Keratinocyte (primary cell): ENCODE measurements at regions not wholly inside any gene's neighbourhood (a gene's known extent, or its start where the extent isn't known, plus 50 kb on each side); places are given as distances from the start of the nearest gene placed in this dataset.

ENCODE experiments used
- DNase-seq: peaks from one replicate; pipeline ENCODE4 v3.0.0-alpha.2; 2011; ENCODE audit warnings: low read depth, missing footprints, low spot score
- FAIRE-seq: peaks from 2 replicates; lab custom pipeline; 2011; peaks lifted over from hg19 to GRCh38; lab: Jason Lieb, UNC
- H2AFZ ChIP-seq: 2 replicates; pipeline ENCODE4 v1.6.0; 2012; ENCODE audit warnings: low read length, control low read depth, inconsistent platforms; ENCODE audit not compliant: control insufficient read depth
- H3K27ac ChIP-seq: 2 replicates; pipeline ENCODE4 v1.5.1; 2011; ENCODE audit warnings: low read length; ENCODE audit not compliant: control insufficient read depth, insufficient read depth
- H3K27me3 ChIP-seq: 3 replicates; pipeline ENCODE4 v1.6.0; 2011; ENCODE audit warnings: low read length; ENCODE audit not compliant: control insufficient read depth, insufficient read depth; ENCODE audit errors: extremely low read depth
- H3K36me3 ChIP-seq, 2 experiments: 2 replicates in 1 of 2; 3 replicates in 1 of 2; pipeline ENCODE4 v1.5.1; 2011; ENCODE audit warnings: low read length in 2 of 2, mild to moderate bottlenecking in 1 of 2; ENCODE audit not compliant: control insufficient read depth in 2 of 2, insufficient read depth in 2 of 2; ENCODE audit errors: extremely low read depth in 1 of 2
- H3K4me1 ChIP-seq: 3 replicates; pipeline ENCODE4 v1.5.1; 2011; ENCODE audit warnings: low read length; ENCODE audit not compliant: control insufficient read depth, insufficient read depth; ENCODE audit errors: extremely low read depth
- H3K4me2 ChIP-seq: 3 replicates; pipeline ENCODE4 v1.6.0; 2011; ENCODE audit warnings: low read depth, low read length; ENCODE audit not compliant: control insufficient read depth, insufficient read depth; ENCODE audit errors: extremely low read depth
- H3K4me3 ChIP-seq, 3 experiments: fragments of 200-600 bp in 1 of 3; sonication (generic) in 1 of 3; 2 replicates in 2 of 3; 3 replicates in 1 of 3; pipeline ENCODE4 v1.5.1; 2011 to 2016; ENCODE audit warnings: low read length in 3 of 3, mild to moderate bottlenecking in 3 of 3, control low read depth in 2 of 3, inconsistent platforms in 1 of 3, low read depth in 1 of 3, mixed read lengths in 1 of 3, mixed run types in 1 of 3, moderate library complexity in 1 of 3; ENCODE audit not compliant: control insufficient read depth in 2 of 3, insufficient read depth in 2 of 3; ENCODE audit errors: extremely low read depth in 1 of 3
- H3K79me2 ChIP-seq: 2 replicates; pipeline ENCODE4 v1.6.0; 2012; ENCODE audit warnings: low read length; ENCODE audit not compliant: control insufficient read depth, insufficient read depth
- H3K9ac ChIP-seq: 3 replicates; pipeline ENCODE4 v1.6.0; 2011; ENCODE audit warnings: low read length; ENCODE audit not compliant: control insufficient read depth, insufficient read depth; ENCODE audit errors: extremely low read depth
- H3K9me1 ChIP-seq: 3 replicates; pipeline ENCODE4 v1.6.0; 2011; ENCODE audit warnings: low read length; ENCODE audit not compliant: control insufficient read depth, insufficient read depth; ENCODE audit errors: extremely low read depth
- H3K9me3 ChIP-seq: 2 replicates; pipeline ENCODE4 v1.5.1; 2012; ENCODE audit warnings: low read depth, low read length; ENCODE audit not compliant: control insufficient read depth
- H4K20me1 ChIP-seq: 3 replicates; pipeline ENCODE4 v1.6.0; 2011; ENCODE audit warnings: low read length; ENCODE audit not compliant: control insufficient read depth, insufficient read depth; ENCODE audit errors: extremely low read depth
- EZH2 ChIP-seq: IDR thresholded peaks from one replicate; pipeline ENCODE4 v1.6.1; 2012; ENCODE audit warnings: inconsistent platforms, mild to moderate bottlenecking, low read length, moderate library complexity
- dilution Hi-C: fragments of 300-500 bp; cut with MboI; formaldehyde crosslinking; loops from one replicate; pipeline ENCODE4 v1.7.0; 2020; ENCODE audit warnings: low sequenced_read_pairs; ENCODE audit not compliant: extremely low pct_ligation_motif_present
- TF ChIP-seq, protein P1 (sequence below), 3 experiments: IDR thresholded peaks in 1 of 3; conservative IDR thresholded peaks in 1 of 3; optimal IDR thresholded peaks in 1 of 3; 2 replicates in 2 of 3; 3 replicates in 1 of 3; pipeline versions ENCODE3 to v1.5.1; 2011; ENCODE audit warnings: low read length in 3 of 3, mild to moderate bottlenecking in 3 of 3, moderate library complexity in 2 of 3, control low read depth in 1 of 3, inconsistent platforms in 1 of 3; ENCODE audit not compliant: insufficient read depth in 2 of 3; ENCODE audit errors: extremely low read depth in 1 of 3

DNA sequence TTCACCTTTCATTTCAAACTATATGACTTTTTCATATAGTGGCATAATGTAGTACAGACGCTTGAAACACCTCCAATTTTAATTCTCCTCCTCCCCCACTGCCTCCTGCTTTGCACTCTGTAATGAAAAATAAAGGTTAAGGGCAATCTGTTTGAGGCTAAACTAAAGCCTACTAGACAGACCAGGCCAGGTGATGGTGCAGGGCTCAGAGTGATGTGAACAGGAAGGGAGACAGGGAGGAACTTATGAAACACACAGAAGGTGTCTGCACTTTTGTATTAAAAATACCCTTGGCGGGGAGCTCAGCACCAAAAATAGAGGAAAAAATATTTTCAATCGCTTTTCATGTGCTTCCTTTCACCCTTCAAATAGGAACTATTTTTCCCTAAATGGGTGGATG lies 415.4 kb downstream of the LMO4 start:
- H4K20me1 ChIP-seq = no peaks in the 10 kb centered on the region
- no peak overlapping the region for H2AFZ ChIP-seq
- H3K79me2 ChIP-seq = no peaks in the 10 kb centered on the region
- DNase-seq = no peak
- no peak overlapping the region for H3K27ac ChIP-seq
- no peak overlapping the region for H3K4me3 ChIP-seq
- no peaks in the 10 kb centered on the region for H3K36me3 ChIP-seq
- H3K9me3 ChIP-seq = no peaks in the 10 kb centered on the region
- no peak for FAIRE-seq
- dilution Hi-C loops = no loop called here
- no peaks in the 10 kb centered on the region for H3K27me3 ChIP-seq
- H3K9me1 ChIP-seq = no peaks in the 10 kb centered on the region
- no peak for TF ChIP-seq EZH2
- TF ChIP-seq, protein P1, sequence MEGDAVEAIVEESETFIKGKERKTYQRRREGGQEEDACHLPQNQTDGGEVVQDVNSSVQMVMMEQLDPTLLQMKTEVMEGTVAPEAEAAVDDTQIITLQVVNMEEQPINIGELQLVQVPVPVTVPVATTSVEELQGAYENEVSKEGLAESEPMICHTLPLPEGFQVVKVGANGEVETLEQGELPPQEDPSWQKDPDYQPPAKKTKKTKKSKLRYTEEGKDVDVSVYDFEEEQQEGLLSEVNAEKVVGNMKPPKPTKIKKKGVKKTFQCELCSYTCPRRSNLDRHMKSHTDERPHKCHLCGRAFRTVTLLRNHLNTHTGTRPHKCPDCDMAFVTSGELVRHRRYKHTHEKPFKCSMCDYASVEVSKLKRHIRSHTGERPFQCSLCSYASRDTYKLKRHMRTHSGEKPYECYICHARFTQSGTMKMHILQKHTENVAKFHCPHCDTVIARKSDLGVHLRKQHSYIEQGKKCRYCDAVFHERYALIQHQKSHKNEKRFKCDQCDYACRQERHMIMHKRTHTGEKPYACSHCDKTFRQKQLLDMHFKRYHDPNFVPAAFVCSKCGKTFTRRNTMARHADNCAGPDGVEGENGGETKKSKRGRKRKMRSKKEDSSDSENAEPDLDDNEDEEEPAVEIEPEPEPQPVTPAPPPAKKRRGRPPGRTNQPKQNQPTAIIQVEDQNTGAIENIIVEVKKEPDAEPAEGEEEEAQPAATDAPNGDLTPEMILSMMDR (optimal IDR thresholded peaks at IDR 0.05 in 1 of 3, IDR thresholded peaks at IDR 0.05 in 1 of 3, conservative IDR thresholded peaks at IDR 0.05 in 1 of 3; ENCODE audit: extremely low read depth in 1 of 3, insufficient read depth in 2 of 3, low read length in 3 of 3) = no peak
- no peak overlapping the region for H3K4me2 ChIP-seq
- no peaks in the 10 kb centered on the region for H3K4me1 ChIP-seq
- no peak overlapping the region for H3K9ac ChIP-seq

DNA sequence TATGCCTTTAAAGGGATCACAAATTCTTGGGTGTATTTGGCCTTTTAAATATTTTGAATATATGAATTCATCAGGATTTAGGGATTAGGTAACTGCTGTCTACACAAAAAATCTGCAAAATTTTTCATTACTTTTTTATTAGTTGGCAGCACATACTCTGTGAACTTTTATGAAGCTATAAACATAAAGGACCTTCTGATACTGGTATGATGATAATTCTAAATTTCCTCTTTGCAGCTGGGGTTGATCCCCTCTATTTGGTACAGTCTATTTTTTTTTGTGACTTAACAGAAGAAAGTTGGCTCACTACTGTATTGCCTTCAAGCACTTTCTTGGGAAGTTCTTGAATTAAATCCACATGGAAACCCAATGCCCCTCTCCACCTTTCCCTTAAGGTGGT lies 416.1 kb downstream of the LMO4 start:
- H2AFZ ChIP-seq = no peak overlapping the region
- TF ChIP-seq, protein P1 (optimal IDR thresholded peaks at IDR 0.05 in 1 of 3, IDR thresholded peaks at IDR 0.05 in 1 of 3, conservative IDR thresholded peaks at IDR 0.05 in 1 of 3; ENCODE audit: extremely low read depth in 1 of 3, insufficient read depth in 2 of 3, low read length in 3 of 3) = no peak
- TF ChIP-seq EZH2 = no peak
- H3K4me2 ChIP-seq = no peak overlapping the region
- H3K27ac ChIP-seq = no peak overlapping the region
- H3K36me3 ChIP-seq = no peaks in the 10 kb centered on the region
- no peak for DNase-seq
- H3K9ac ChIP-seq = no peak overlapping the region
- no peaks in the 10 kb centered on the region for H3K9me1 ChIP-seq
- no peaks in the 10 kb centered on the region for H4K20me1 ChIP-seq
- H3K79me2 ChIP-seq = no peaks in the 10 kb centered on the region
- dilution Hi-C loops = no loop called here
- no peaks in the 10 kb centered on the region for H3K4me1 ChIP-seq
- H3K9me3 ChIP-seq = no peaks in the 10 kb centered on the region
- no peak overlapping the region for H3K4me3 ChIP-seq
- H3K27me3 ChIP-seq = no peaks in the 10 kb centered on the region
- no peak for FAIRE-seq
